CD4-positive, alpha-beta T cell (primary cell): ENCODE measurements at regions not wholly inside any gene's neighbourhood (a gene's known extent, or its start where the extent isn't known, plus 50 kb on each side); places are given as distances from the start of the nearest gene placed in this dataset.

Experiments used
- ATAC-seq: fragments of 200-7000 bp; cut with Tn5 transposase; one replicate; pipeline ENCODE4 v1.10.0; 2022; ENCODE audit warnings: mild to moderate bottlenecking; ENCODE audit not compliant: poor library complexity
- CTCF ChIA-PET: fragments of 350-600 bp; sonication (Branson Sonifier 250); formaldehyde crosslinking; loops from one replicate; lab custom pipeline; 2021; ENCODE audit warnings: antibody characterized with exemption, inconsistent platforms; lab: Charles Lee
- POLR2A ChIA-PET: fragments of 350-600 bp; sonication (Branson Sonifier 250); formaldehyde crosslinking; loops from one replicate; lab custom pipeline; 2021; ENCODE audit warnings: antibody characterized with exemption, inconsistent platforms; lab: Charles Lee
- DNase-seq, 14 experiments: peaks; one replicate each; pipeline ENCODE4 v3.0.0-alpha.2; 2013 to 2020; ENCODE audit warnings: mixed read lengths in 2 of 14
- H3K27ac ChIP-seq, 2 donors: one replicate each; pipeline versions ENCODE4 v1.5.1 to v1.7.0; 2013; ENCODE audit warnings: low read length in 2 of 2, low read depth in 1 of 2, mild to moderate bottlenecking in 1 of 2
- H3K27me3 ChIP-seq, 2 experiments: 1 replicate in 1 of 2; 2 replicates in 1 of 2; pipeline versions ENCODE4 v1.6.1 to v1.7.0; 2013; ENCODE audit warnings: low read length in 2 of 2, control low read depth in 1 of 2, mild to moderate bottlenecking in 1 of 2, moderate library complexity in 1 of 2; ENCODE audit not compliant: insufficient read depth in 2 of 2, control insufficient read depth in 1 of 2
- H3K36me3 ChIP-seq: one replicate; pipeline ENCODE4 v1.6.1; 2013; ENCODE audit warnings: low read length, control low read depth; ENCODE audit not compliant: insufficient read depth
- H3K4me1 ChIP-seq: one replicate; pipeline ENCODE4 v1.6.1; 2013; ENCODE audit warnings: low read length, control low read depth; ENCODE audit not compliant: insufficient read depth
- H3K4me3 ChIP-seq: one replicate; pipeline ENCODE4 v1.5.1; 2013; ENCODE audit warnings: mild to moderate bottlenecking, low read length, moderate library complexity
- H3K9me3 ChIP-seq, 2 experiments: 1 replicate in 1 of 2; 2 replicates in 1 of 2; pipeline versions ENCODE4 v1.6.1 to v1.7.0; 2013; ENCODE audit warnings: low read length in 2 of 2, mild to moderate bottlenecking in 2 of 2, control low read depth in 1 of 2, moderate library complexity in 1 of 2; ENCODE audit not compliant: control insufficient read depth in 1 of 2, insufficient read depth in 1 of 2
- H3K27ac Mint-ChIP-seq: one replicate; pipeline ENCODE4 v1.8.0; 2020; ENCODE audit warnings: mixed read lengths
- H3K27me3 Mint-ChIP-seq: one replicate; pipeline ENCODE4 v1.8.0; 2021; ENCODE audit warnings: mixed read lengths
- H3K36me3 Mint-ChIP-seq: one replicate; pipeline ENCODE4 v1.8.0; 2021; ENCODE audit warnings: low read depth, mixed read lengths
- H3K4me1 Mint-ChIP-seq: one replicate; pipeline ENCODE4 v1.8.0; 2021; ENCODE audit warnings: low read depth, mixed read lengths
- H3K4me3 Mint-ChIP-seq: one replicate; pipeline ENCODE4 v1.8.0; 2020; ENCODE audit warnings: mild to moderate bottlenecking, mixed read lengths
- H3K9me3 Mint-ChIP-seq: one replicate; pipeline ENCODE4 v1.8.0; 2020; ENCODE audit warnings: mixed read lengths
- intact Hi-C, 2 experiments: fragments of 100-400 bp; cut with DNase I in 1 of 2; cut with micrococcal nuclease in 1 of 2; formaldehyde crosslinking; loops; one replicate each; pipeline versions ENCODE4 v1.15.1 to v1.9.0; 2023 to 2025; cut with DNase I, micrococcal nuclease
- TF ChIP-seq, protein P1 (sequence below): fragments of 200-600 bp; IDR thresholded peaks from one replicate; pipeline ENCODE4 v1.8.0; 2022; ENCODE audit warnings: antibody characterized with exemption, mild to moderate bottlenecking

- no peak overlapping the region for H3K27ac Mint-ChIP-seq
- ChIA-PET CTCF (no interaction called here), POLR2A (no interaction called here)
- H3K9me3 Mint-ChIP-seq = no peaks in the 10 kb centered on the region
- no peak overlapping the region for H3K4me3 Mint-ChIP-seq
- TF ChIP-seq, protein P1, sequence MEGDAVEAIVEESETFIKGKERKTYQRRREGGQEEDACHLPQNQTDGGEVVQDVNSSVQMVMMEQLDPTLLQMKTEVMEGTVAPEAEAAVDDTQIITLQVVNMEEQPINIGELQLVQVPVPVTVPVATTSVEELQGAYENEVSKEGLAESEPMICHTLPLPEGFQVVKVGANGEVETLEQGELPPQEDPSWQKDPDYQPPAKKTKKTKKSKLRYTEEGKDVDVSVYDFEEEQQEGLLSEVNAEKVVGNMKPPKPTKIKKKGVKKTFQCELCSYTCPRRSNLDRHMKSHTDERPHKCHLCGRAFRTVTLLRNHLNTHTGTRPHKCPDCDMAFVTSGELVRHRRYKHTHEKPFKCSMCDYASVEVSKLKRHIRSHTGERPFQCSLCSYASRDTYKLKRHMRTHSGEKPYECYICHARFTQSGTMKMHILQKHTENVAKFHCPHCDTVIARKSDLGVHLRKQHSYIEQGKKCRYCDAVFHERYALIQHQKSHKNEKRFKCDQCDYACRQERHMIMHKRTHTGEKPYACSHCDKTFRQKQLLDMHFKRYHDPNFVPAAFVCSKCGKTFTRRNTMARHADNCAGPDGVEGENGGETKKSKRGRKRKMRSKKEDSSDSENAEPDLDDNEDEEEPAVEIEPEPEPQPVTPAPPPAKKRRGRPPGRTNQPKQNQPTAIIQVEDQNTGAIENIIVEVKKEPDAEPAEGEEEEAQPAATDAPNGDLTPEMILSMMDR = no peak
- intact Hi-C loops = no loop called here
- H3K36me3 Mint-ChIP-seq = no peaks in the 10 kb centered on the region
- H3K27me3 ChIP-seq = no peaks in the 10 kb centered on the region
- no peaks in the 10 kb centered on the region for H3K4me1 ChIP-seq
- DNase-seq (no peak), ATAC-seq (no peak)
- H3K36me3 ChIP-seq = no peaks in the 10 kb centered on the region
- H3K9me3 ChIP-seq = no peaks in the 10 kb centered on the region
- H3K27ac ChIP-seq = no peak overlapping the region
- no peak overlapping the region for H3K4me3 ChIP-seq
- no peaks in the 10 kb centered on the region for H3K4me1 Mint-ChIP-seq
- no peaks in the 10 kb centered on the region for H3K27me3 Mint-ChIP-seq
These were observed 379.2 kb upstream of the MIR17HG start for GRCh38 chr13:90968166-90968904.

GRCh38 chr13:90974249-90974975 is 373.1 kb upstream of the MIR17HG start:
- TF ChIP-seq, protein P1 = no peak
- H3K27ac ChIP-seq = no peak overlapping the region
- intact Hi-C loops = no loop called here
- DNase-seq (no peak), ATAC-seq (no peak)
- Mint-ChIP-seq H3K27me3 (no peaks in the 10 kb centered on the region), H3K4me3 (no peak overlapping the region), H3K27ac (no peak overlapping the region), H3K36me3 (no peaks in the 10 kb centered on the region), H3K4me1 (no peaks in the 10 kb centered on the region), H3K9me3 (no peaks in the 10 kb centered on the region)
- H3K9me3 ChIP-seq = peaks cover 4 to 7% of the 10 kb centered on the region in 2 experiments
- H3K4me1 ChIP-seq = no peaks in the 10 kb centered on the region
- no peaks in the 10 kb centered on the region for H3K27me3 ChIP-seq
- POLR2A ChIA-PET = no interaction called here
- no peak overlapping the region for H3K4me3 ChIP-seq
- CTCF ChIA-PET = interaction anchor here (0.7 kb wide), 1 partner anchor 669 kb away, joined by 3 read pairs; no protein-coding TSS in a partner anchor
- no peaks in the 10 kb centered on the region for H3K36me3 ChIP-seq

DNA sequence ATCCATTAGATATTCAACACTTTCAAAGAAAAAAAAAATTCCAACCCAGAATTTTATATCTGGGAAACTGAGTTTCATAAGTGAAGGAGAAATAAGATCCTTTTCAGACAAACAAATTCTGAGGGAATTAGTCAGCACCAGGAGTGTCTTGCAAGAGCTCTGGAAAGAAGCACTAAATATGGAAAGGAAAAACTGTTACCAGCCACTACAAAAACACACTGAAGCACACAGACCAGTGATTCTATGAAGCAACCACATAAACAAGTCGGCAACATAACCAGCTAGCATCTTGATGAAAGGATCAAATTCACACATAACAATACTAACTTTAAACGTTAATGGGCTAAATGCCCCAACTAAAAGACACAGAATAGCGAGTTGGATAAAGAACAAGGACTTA is 368.4 kb upstream of the MIR17HG start:
- Histone ChIP-seq H3K4me3 (no peak overlapping the region), H3K9me3 (peaks cover 4 to 7% of the 10 kb centered on the region in 2 experiments), H3K4me1 (no peaks in the 10 kb centered on the region), H3K27me3 (no peaks in the 10 kb centered on the region), H3K27ac (no peak overlapping the region), H3K36me3 (no peaks in the 10 kb centered on the region)
- ChIA-PET CTCF (no interaction called here), POLR2A (no interaction called here)
- Mint-ChIP-seq H3K36me3 (no peaks in the 10 kb centered on the region), H3K27ac (no peak overlapping the region), H3K9me3 (peaks cover 5% of the 10 kb centered on the region), H3K4me3 (no peak overlapping the region), H3K27me3 (no peaks in the 10 kb centered on the region), H3K4me1 (no peaks in the 10 kb centered on the region)
- intact Hi-C loops = no loop called here
- no peak for DNase-seq
- ATAC-seq = no peak
- TF ChIP-seq, protein P1 = no peak
